HUES6 (cell line): ENCODE measurements at regions not wholly inside any gene's neighbourhood (a gene's known extent, or its start where the extent isn't known, plus 50 kb on each side); places are given as distances from the start of the nearest gene placed in this dataset.

Experiments
- H3K27ac ChIP-seq: 2 replicates; pipeline ENCODE4 v1.7.0; 2013; ENCODE audit warnings: low read depth, mild to moderate bottlenecking, low read length, inconsistent platforms
- H3K27me3 ChIP-seq: 2 replicates; pipeline ENCODE4 v1.6.1; 2013; ENCODE audit warnings: low read length; ENCODE audit not compliant: control insufficient read depth, insufficient read depth
- H3K36me3 ChIP-seq: 2 replicates; pipeline ENCODE4 v1.6.1; 2013; ENCODE audit warnings: low read length; ENCODE audit not compliant: control insufficient read depth, insufficient read depth
- H3K4me1 ChIP-seq: 2 replicates; pipeline ENCODE4 v1.6.1; 2013; ENCODE audit warnings: low read length; ENCODE audit not compliant: control insufficient read depth, insufficient read depth
- H3K4me3 ChIP-seq: 2 replicates; pipeline ENCODE4 v1.5.1; 2013; ENCODE audit warnings: low read depth, low read length
- H3K9ac ChIP-seq: one replicate; pipeline ENCODE4 v1.6.1; 2013; ENCODE audit warnings: mild to moderate bottlenecking, low read length
- H3K9me3 ChIP-seq: 2 replicates; pipeline ENCODE4 v1.6.1; 2013; ENCODE audit warnings: low read depth, low read length; ENCODE audit not compliant: control insufficient read depth, insufficient read depth

- Histone ChIP-seq H3K27ac (no peak overlapping the region), H3K4me3 (no peak overlapping the region), H3K9me3 (no peaks in the 10 kb centered on the region), H3K36me3 (no peaks in the 10 kb centered on the region), H3K9ac (no peak overlapping the region), H3K27me3 (no peaks in the 10 kb centered on the region), H3K4me1 (no peaks in the 10 kb centered on the region)
Measured at GRCh38 chr1:60984062-60984799, 98.1 kb upstream of the NFIA start.

- Histone ChIP-seq H3K4me1 (no peaks in the 10 kb centered on the region), H3K27me3 (no peaks in the 10 kb centered on the region), H3K9ac (no peak overlapping the region), H3K36me3 (no peaks in the 10 kb centered on the region), H3K9me3 (no peaks in the 10 kb centered on the region), H3K4me3 (no peak overlapping the region), H3K27ac (no peak overlapping the region)
Measured at GRCh38 chr1:60983701-60984061, 98.7 kb upstream of the NFIA start.

- H3K27me3 ChIP-seq: no peaks in the 10 kb centered on the region
- H3K4me3 ChIP-seq: no peak overlapping the region
- H3K9me3 ChIP-seq: no peaks in the 10 kb centered on the region
- no peak overlapping the region for H3K9ac ChIP-seq
- no peaks in the 10 kb centered on the region for H3K4me1 ChIP-seq
- no peak overlapping the region for H3K27ac ChIP-seq
- no peaks in the 10 kb centered on the region for H3K36me3 ChIP-seq
Measured at GRCh38 chr1:60982539-60982938, 99.8 kb upstream of the NFIA start.

- Histone ChIP-seq H3K9ac (no peak overlapping the region), H3K4me1 (no peaks in the 10 kb centered on the region), H3K27ac (no peak overlapping the region), H3K4me3 (no peak overlapping the region), H3K36me3 (no peaks in the 10 kb centered on the region), H3K9me3 (no peaks in the 10 kb centered on the region), H3K27me3 (no peaks in the 10 kb centered on the region)
Measured at GRCh38 chr1:60981357-60981756, 101.0 kb upstream of the NFIA start.

- Histone ChIP-seq H3K36me3 (no peaks in the 10 kb centered on the region), H3K27me3 (no peaks in the 10 kb centered on the region), H3K27ac (no peak overlapping the region), H3K4me3 (no peak overlapping the region), H3K9me3 (no peaks in the 10 kb centered on the region), H3K9ac (no peak overlapping the region), H3K4me1 (peaks cover 7% of the 10 kb centered on the region; the same call in 1 of the 2 replicates)
Measured at GRCh38 chr1:60978421-60979357, 103.7 kb upstream of the NFIA start.

GRCh38 chr1:60977661-60978060 lies 104.7 kb upstream of the NFIA start:
- Histone ChIP-seq H3K4me3 (no peak overlapping the region), H3K27me3 (no peaks in the 10 kb centered on the region), H3K36me3 (no peaks in the 10 kb centered on the region), H3K9me3 (no peaks in the 10 kb centered on the region), H3K9ac (no peak overlapping the region), H3K27ac (no peak overlapping the region), H3K4me1 (peaks cover 7% of the 10 kb centered on the region; the same call in 1 of the 2 replicates)

GRCh38 chr1:60974524-60975372 lies 107.6 kb upstream of the NFIA start:
- H3K36me3 ChIP-seq: no peaks in the 10 kb centered on the region
- H3K27me3 ChIP-seq: no peaks in the 10 kb centered on the region; the same call in 1 of the 2 replicates
- H3K4me1 ChIP-seq: peaks cover 20% of the 10 kb centered on the region
- H3K9ac ChIP-seq: no peak overlapping the region
- no peak overlapping the region for H3K4me3 ChIP-seq
- no peak overlapping the region for H3K27ac ChIP-seq
- H3K9me3 ChIP-seq: no peaks in the 10 kb centered on the region

GRCh38 chr1:60973668-60974067 lies 108.7 kb upstream of the NFIA start:
- Histone ChIP-seq H3K9ac (no peak overlapping the region), H3K36me3 (no peaks in the 10 kb centered on the region), H3K9me3 (0 out of 2 replicates have a peak, but pooled peaks cover 2% of the 10 kb centered on the region), H3K27ac (no peak overlapping the region), H3K4me3 (no peak overlapping the region), H3K27me3 (no peaks in the 10 kb centered on the region; the same call in 1 of the 2 replicates), H3K4me1 (peaks cover 20% of the 10 kb centered on the region)

GRCh38 chr1:60972841-60973364 lies 109.5 kb upstream of the NFIA start:
- no peaks in the 10 kb centered on the region; the same call in 1 of the 2 replicates for H3K27me3 ChIP-seq
- H3K27ac ChIP-seq: no peak overlapping the region
- H3K4me1 ChIP-seq: peaks cover 20% of the 10 kb centered on the region
- H3K36me3 ChIP-seq: no peaks in the 10 kb centered on the region
- peaks cover 7% of the 10 kb centered on the region; the same call in 1 of the 2 replicates for H3K9me3 ChIP-seq
- no peak overlapping the region for H3K9ac ChIP-seq
- H3K4me3 ChIP-seq: no peak overlapping the region

- Histone ChIP-seq H3K9ac (no peak overlapping the region), H3K36me3 (no peaks in the 10 kb centered on the region), H3K4me3 (no peak overlapping the region), H3K9me3 (peaks cover 21% of the 10 kb centered on the region), H3K27ac (no peak overlapping the region), H3K4me1 (peaks cover 20% of the 10 kb centered on the region), H3K27me3 (no peaks in the 10 kb centered on the region; the same call in 1 of the 2 replicates)
Measured at GRCh38 chr1:60971330-60971729, 111.0 kb upstream of the NFIA start.
